GM23248 (cell line): ENCODE measurements at regions not wholly inside any gene's neighbourhood (a gene's known extent, or its start where the extent isn't known, plus 50 kb on each side); places are given as distances from the start of the nearest gene placed in this dataset.

Experiments used
- DNase-seq: peaks from one replicate; pipeline ENCODE4 v3.0.0-alpha.2; 2015
- H2AFZ ChIP-seq: fragments of 200-600 bp; sonication (generic); 2 replicates; pipeline ENCODE4 v1.6.1; 2016; ENCODE audit warnings: antibody characterized with exemption
- H3F3A ChIP-seq: fragments of 200-600 bp; sonication (generic); 2 replicates; pipeline ENCODE4 v1.6.1; 2016; ENCODE audit warnings: mild to moderate bottlenecking, antibody characterized with exemption, mixed run types; ENCODE audit not compliant: insufficient read depth
- H3K27ac ChIP-seq: fragments of 200-600 bp; sonication (generic); 2 replicates; pipeline ENCODE4 v1.5.1; 2016; ENCODE audit warnings: mild to moderate bottlenecking
- H3K27me3 ChIP-seq: fragments of 200-600 bp; sonication (generic); replicated peaks from 2 replicates; pipeline ENCODE4 v1.6.1; 2016; ENCODE audit warnings: mild to moderate bottlenecking; ENCODE audit not compliant: insufficient read depth
- H3K36me3 ChIP-seq: fragments of 200-600 bp; sonication (generic); 2 replicates; pipeline ENCODE4 v1.6.1; 2016; ENCODE audit warnings: low read depth, mild to moderate bottlenecking
- H3K4me1 ChIP-seq: fragments of 200-600 bp; sonication (generic); 2 replicates; pipeline ENCODE4 v1.6.1; 2016; ENCODE audit warnings: mild to moderate bottlenecking; ENCODE audit not compliant: insufficient read depth
- H3K4me2 ChIP-seq: fragments of 200-600 bp; sonication (generic); one replicate; pipeline ENCODE4 v1.6.1; 2016; ENCODE audit warnings: mild to moderate bottlenecking; ENCODE audit not compliant: unreplicated experiment
- H3K4me3 ChIP-seq: fragments of 200-600 bp; sonication (generic); 2 replicates; pipeline ENCODE4 v1.5.1; 2016; ENCODE audit warnings: mild to moderate bottlenecking
- H3K79me2 ChIP-seq: fragments of 200-600 bp; sonication (generic); 2 replicates; pipeline ENCODE4 v1.6.1; 2016; ENCODE audit warnings: mild to moderate bottlenecking; ENCODE audit not compliant: insufficient read depth
- H3K9ac ChIP-seq: fragments of 200-600 bp; sonication (generic); 2 replicates; pipeline ENCODE4 v1.6.1; 2016; ENCODE audit warnings: mild to moderate bottlenecking
- H3K9me2 ChIP-seq: fragments of 200-600 bp; sonication (generic); 2 replicates; pipeline ENCODE4 v1.6.1; 2016; ENCODE audit warnings: mixed run types, mild to moderate bottlenecking, moderate library complexity; ENCODE audit not compliant: insufficient read depth
- H3K9me3 ChIP-seq: fragments of 200-600 bp; sonication (generic); one replicate; pipeline ENCODE4 v1.6.1; 2017; ENCODE audit warnings: low read depth
- H4K20me1 ChIP-seq: fragments of 200-600 bp; sonication (generic); 2 replicates; pipeline ENCODE4 v1.6.0; 2016; ENCODE audit not compliant: insufficient read depth
- EZH2 ChIP-seq: fragments of 200-600 bp; sonication (generic); IDR thresholded peaks from 2 replicates; pipeline ENCODE4 v1.6.1; 2018; ENCODE audit warnings: antibody characterized with exemption, mild to moderate bottlenecking; ENCODE audit not compliant: insufficient read depth, poor library complexity, severe bottlenecking
- EZH2phosphoT487 ChIP-seq: fragments of 200-600 bp; sonication (generic); IDR thresholded peaks from 2 replicates; pipeline ENCODE4 v1.6.1; 2018; ENCODE audit warnings: antibody characterized with exemption, moderate library complexity, mild to moderate bottlenecking, low read depth; ENCODE audit not compliant: insufficient read depth
- WGBS, 2 experiments: methylation state at CpG; one replicate each; pipeline ENCODE4 v1.1.6; 2015 to 2017; ENCODE audit warnings: low lambda C conversion rate in 2 of 2, low coverage in 1 of 2; ENCODE audit errors: missing lambda C conversion rate in 2 of 2; 5-methylcytosine and 5-hydroxymethylcytosine counted together
- in situ Hi-C: fragments of 300-500 bp; cut with MboI; formaldehyde crosslinking; loops from 2 replicates; pipeline ENCODE4 v1.15.0; 2020

- H3F3A ChIP-seq = no peaks in the 10 kb centered on the region
- no peak overlapping the region for H3K9ac ChIP-seq
- no peak overlapping the region for H3K4me3 ChIP-seq
- H3K4me1 ChIP-seq = no peaks in the 10 kb centered on the region
- no peaks in the 10 kb centered on the region for H4K20me1 ChIP-seq
- in situ Hi-C loops = no loop called here
- no peaks in the 10 kb centered on the region for H3K36me3 ChIP-seq
- H3K4me2 ChIP-seq = no peak overlapping the region
- H3K27me3 ChIP-seq = 0 out of 2 replicates have a peak, but pooled peaks cover 7% of the 10 kb centered on the region
- no peak overlapping the region for H3K27ac ChIP-seq
- DNase-seq = no peak
- no peaks in the 10 kb centered on the region for H3K9me3 ChIP-seq
- H3K79me2 ChIP-seq = no peaks in the 10 kb centered on the region
- TF ChIP-seq EZH2 (no peak), EZH2phosphoT487 (no peak)
- WGBS, 2 experiments = 44 to 49% methylated on average over 2 of the region's 2 CpGs
- no peak overlapping the region for H2AFZ ChIP-seq
- no peaks in the 10 kb centered on the region for H3K9me2 ChIP-seq
Measured at GRCh38 chr2:200081811-200082210, 126.4 kb downstream of the MAIP1 start.

GRCh38 chr2:200084036-200084435, 128.7 kb downstream of the MAIP1 start:
- Histone ChIP-seq H3K4me1 (no peaks in the 10 kb centered on the region), H3K36me3 (no peaks in the 10 kb centered on the region), H3K9ac (no peak overlapping the region), H3K9me3 (no peaks in the 10 kb centered on the region), H3K9me2 (no peaks in the 10 kb centered on the region), H3K4me3 (no peak overlapping the region), H3K4me2 (no peak overlapping the region), H3K79me2 (no peaks in the 10 kb centered on the region), H4K20me1 (no peaks in the 10 kb centered on the region), H3K27ac (no peak overlapping the region), H3K27me3 (0 out of 2 replicates have a peak, but pooled peaks cover 7% of the 10 kb centered on the region), H3F3A (no peaks in the 10 kb centered on the region), H2AFZ (no peak overlapping the region)
- TF ChIP-seq EZH2 (no peak), EZH2phosphoT487 (no peak)
- in situ Hi-C loops = no loop called here
- no peak for DNase-seq

- H3F3A ChIP-seq = no peaks in the 10 kb centered on the region
- H3K36me3 ChIP-seq = no peaks in the 10 kb centered on the region
- no peak for TF ChIP-seq EZH2
- no peak for TF ChIP-seq EZH2phosphoT487
- H2AFZ ChIP-seq = no peak overlapping the region
- DNase-seq = no peak
- no peak overlapping the region for H3K4me3 ChIP-seq
- in situ Hi-C loops = no loop called here
- H3K9me3 ChIP-seq = no peaks in the 10 kb centered on the region
- no peaks in the 10 kb centered on the region for H3K9me2 ChIP-seq
- H3K4me1 ChIP-seq = no peaks in the 10 kb centered on the region
- no peak overlapping the region for H3K9ac ChIP-seq
- H3K79me2 ChIP-seq = no peaks in the 10 kb centered on the region
- H3K4me2 ChIP-seq = no peak overlapping the region
- WGBS, 2 experiments = 43 to 47% methylated on average over 9 of the region's 9 CpGs
- no peaks in the 10 kb centered on the region for H4K20me1 ChIP-seq
- 0 out of 2 replicates have a peak, but pooled peaks cover 4% of the 10 kb centered on the region for H3K27me3 ChIP-seq
- no peak overlapping the region for H3K27ac ChIP-seq
Measured at GRCh38 chr2:200086911-200087310, 131.5 kb downstream of the MAIP1 start.

- H3K9me2 ChIP-seq = no peaks in the 10 kb centered on the region
- no peaks in the 10 kb centered on the region for H3F3A ChIP-seq
- no peak overlapping the region for H3K27ac ChIP-seq
- in situ Hi-C loops = no loop called here
- H3K4me1 ChIP-seq = no peaks in the 10 kb centered on the region
- H3K9ac ChIP-seq = no peak overlapping the region
- no peaks in the 10 kb centered on the region for H3K79me2 ChIP-seq
- H4K20me1 ChIP-seq = no peaks in the 10 kb centered on the region
- no peak overlapping the region for H3K4me2 ChIP-seq
- no peak for DNase-seq
- H3K9me3 ChIP-seq = no peaks in the 10 kb centered on the region
- H3K27me3 ChIP-seq = no peaks in the 10 kb centered on the region
- no peaks in the 10 kb centered on the region for H3K36me3 ChIP-seq
- 44 to 45% methylated on average over 5 of the region's 5 CpGs for WGBS, 2 experiments
- H3K4me3 ChIP-seq = no peak overlapping the region
- H2AFZ ChIP-seq = no peak overlapping the region
- no peak for TF ChIP-seq EZH2phosphoT487
Measured at GRCh38 chr2:200087451-200087850, 132.1 kb downstream of the MAIP1 start.

GRCh38 chr2:200089040-200089755, 133.8 kb downstream of the MAIP1 start:
- H3K27me3 ChIP-seq = no peaks in the 10 kb centered on the region; the same call in 1 of the 2 replicates

More at GRCh38 chr2:200089040-200089755, 133.8 kb downstream of the MAIP1 start:
- no peak overlapping the region for H3K4me2 ChIP-seq
- H3K9me2 ChIP-seq = no peaks in the 10 kb centered on the region
- H3K9ac ChIP-seq = no peak overlapping the region
- H3K79me2 ChIP-seq = no peaks in the 10 kb centered on the region
- H4K20me1 ChIP-seq = no peaks in the 10 kb centered on the region
- in situ Hi-C loops = no loop called here
- no peak overlapping the region for H3K4me3 ChIP-seq
- peak; percentile 56 for DNase-seq
- no peak overlapping the region for H3K27ac ChIP-seq
- no peak overlapping the region for H2AFZ ChIP-seq
- no peaks in the 10 kb centered on the region for H3K4me1 ChIP-seq
- H3F3A ChIP-seq = no peaks in the 10 kb centered on the region
- H3K9me3 ChIP-seq = no peaks in the 10 kb centered on the region
- TF ChIP-seq EZH2 (no peak), EZH2phosphoT487 (no peak)
- WGBS, 2 experiments = 49 to 58% methylated on average over 6 of the region's 6 CpGs
- no peaks in the 10 kb centered on the region for H3K36me3 ChIP-seq
